Uterus (tissue), 3 donors: ENCODE measurements at regions not wholly inside any gene's neighbourhood (a gene's known extent, or its start where the extent isn't known, plus 50 kb on each side); places are given as distances from the start of the nearest gene placed in this dataset. TPM values are rescaled to one million over a fixed set of nuclear protein-coding genes. Genes with fewer than 3 reads are reported as not detected.
A peak's percentile ranks its signal among the peaks of the same experiment; 100 is the strongest.

Source experiments
- DNase-seq, 2 donors: peaks; one replicate each; pipeline ENCODE4 v3.0.0-alpha.2; 2019 to 2020
- H3K27ac ChIP-seq, 2 donors: fragments of 200-600 bp; sonication (generic); 1 replicate in 1 of 2; 2 replicates in 1 of 2; pipeline ENCODE4 v1.5.1; 2016 to 2018
- H3K27me3 ChIP-seq, 2 donors: fragments of 200-600 bp; sonication (generic); one replicate each; pipeline ENCODE4 v1.5.1; 2018 to 2019; ENCODE audit warnings: control low read depth in 1 of 2
- H3K36me3 ChIP-seq, 2 donors: fragments of 200-600 bp; sonication (generic); one replicate each; pipeline ENCODE4 v1.5.1; 2019; ENCODE audit warnings: control low read depth in 1 of 2
- H3K4me1 ChIP-seq, 2 donors: fragments of 200-600 bp; sonication (generic); one replicate each; pipeline ENCODE4 v1.5.1; 2018 to 2019; ENCODE audit warnings: control low read depth in 1 of 2
- H3K4me3 ChIP-seq, 2 donors: fragments of 200-600 bp; sonication (generic); 1 replicate in 1 of 2; 2 replicates in 1 of 2; pipeline ENCODE4 v1.5.1; 2018 to 2019; ENCODE audit warnings: mild to moderate bottlenecking in 1 of 2
- H3K9me3 ChIP-seq, 2 donors: fragments of 200-600 bp; sonication (generic); one replicate each; pipeline ENCODE4 v1.5.1; 2019; ENCODE audit warnings: control low read depth in 1 of 2
- CTCF ChIP-seq, 4 experiments: fragments of 200-600 bp in 2 of 4; fragments of 450-650 bp in 2 of 4; sonication (generic) in 2 of 4; IDR thresholded peaks; one replicate each; pipeline ENCODE4 v1.5.1; 2016 to 2019; ENCODE audit warnings: antibody characterized with exemption in 4 of 4, mild to moderate bottlenecking in 2 of 4, moderate library complexity in 1 of 4
- POLR2A ChIP-seq, 2 donors: fragments of 450-650 bp; IDR thresholded peaks; one replicate each; pipeline ENCODE4 v1.6.1; 2016; ENCODE audit warnings: antibody characterized with exemption in 2 of 2, mild to moderate bottlenecking in 1 of 2, moderate library complexity in 1 of 2
- intact Hi-C: fragments of 100-400 bp; cut with DNase I; formaldehyde crosslinking; loops from one replicate; pipeline ENCODE4 v1.15.1; 2023; ENCODE audit warnings: low total_unique reads
- small RNA-seq: library from RNA; depleted of rRNA; stranded (forward); fragments of <200 nt; gene quantifications from one replicate; pipeline ENCODE3, GENCODE V24; 2016
- donor health status: DM: yes; HTN: yes; CAD: no.

- H3K36me3 ChIP-seq = no peaks in the 10 kb centered on the region
- no peak overlapping the region for H3K27ac ChIP-seq
- no peaks in the 10 kb centered on the region for H3K4me1 ChIP-seq
- TF ChIP-seq POLR2A (IDR thresholded peaks at IDR 0.05) (no peak), CTCF (IDR thresholded peaks at IDR 0.05) (no peak)
- intact Hi-C loops = no loop called here
- no peak for DNase-seq
- no peak overlapping the region for H3K4me3 ChIP-seq
- no peaks in the 10 kb centered on the region for H3K9me3 ChIP-seq
- H3K27me3 ChIP-seq = peaks cover 0 to 4% of the 10 kb centered on the region in 2 donors
Measured at GRCh38 chr20:63059684-63060056, 52.9 kb upstream of the BHLHE23 start.

- Histone ChIP-seq H3K36me3 (no peaks in the 10 kb centered on the region), H3K9me3 (no peaks in the 10 kb centered on the region), H3K27me3 (peaks cover 0 to under 1% of the 10 kb centered on the region in 2 donors), H3K4me3 (no peak overlapping the region), H3K4me1 (no peaks in the 10 kb centered on the region), H3K27ac (no peak overlapping the region)
- intact Hi-C loops = no loop called here
- TF ChIP-seq POLR2A (IDR thresholded peaks at IDR 0.05) (no peak), CTCF (IDR thresholded peaks at IDR 0.05) (no peak)
- DNase-seq = no peak
Measured at GRCh38 chr20:63058696-63059335, 52.1 kb upstream of the BHLHE23 start.

- no peak overlapping the region for H3K4me3 ChIP-seq
- no peaks in the 10 kb centered on the region for H3K4me1 ChIP-seq
- H3K9me3 ChIP-seq = no peaks in the 10 kb centered on the region
- no peaks in the 10 kb centered on the region for H3K36me3 ChIP-seq
- no peak for TF ChIP-seq CTCF (IDR thresholded peaks at IDR 0.05)
- no peak for TF ChIP-seq POLR2A (IDR thresholded peaks at IDR 0.05)
- intact Hi-C loops = no loop called here
- H3K27ac ChIP-seq = no peak overlapping the region
- no peaks in the 10 kb centered on the region for H3K27me3 ChIP-seq
- DNase-seq = no peak
Measured at GRCh38 chr20:63057171-63058117, 50.7 kb upstream of the BHLHE23 start.

- H3K4me3 ChIP-seq = no peak overlapping the region
- no peaks in the 10 kb centered on the region for H3K36me3 ChIP-seq
- peak; percentile 42 to 78 (median 67) for TF ChIP-seq CTCF (IDR thresholded peaks at IDR 0.05)
- TF ChIP-seq POLR2A (IDR thresholded peaks at IDR 0.05) = no peak
- H3K4me1 ChIP-seq = no peaks in the 10 kb centered on the region
- no peaks in the 10 kb centered on the region for H3K9me3 ChIP-seq
- no peak overlapping the region for H3K27ac ChIP-seq
- intact Hi-C loops = no loop called here
- no peaks in the 10 kb centered on the region for H3K27me3 ChIP-seq
- no peak for DNase-seq
Measured at GRCh38 chr20:63056236-63057170, 49.7 kb upstream of the BHLHE23 start.

Small RNA genes in the stretch of these regions (small RNA-seq; reads per million reads assigned to genes)
- not detected for gene RF00635
